Esophagus squamous epithelium (tissue), 4 donors: ENCODE measurements at regions not wholly inside any gene's neighbourhood (a gene's known extent, or its start where the extent isn't known, plus 50 kb on each side); places are given as distances from the start of the nearest gene placed in this dataset.

Experiments used
- CTCF ChIP-seq, 6 experiments: fragments of 450-650 bp in 4 of 6; fragments of 200-600 bp in 2 of 6; sonication (generic) in 2 of 6; IDR thresholded peaks; one replicate each; pipeline ENCODE4 v1.5.1; 2016 to 2019; ENCODE audit warnings: antibody characterized with exemption in 6 of 6, mild to moderate bottlenecking in 4 of 6, moderate library complexity in 4 of 6
- POLR2A ChIP-seq, 4 donors: fragments of 450-650 bp; IDR thresholded peaks; one replicate each; pipeline ENCODE4 v1.6.1; 2017; ENCODE audit warnings: antibody characterized with exemption in 4 of 4, mild to moderate bottlenecking in 4 of 4, moderate library complexity in 3 of 4

- TF ChIP-seq CTCF (IDR thresholded peaks at IDR 0.05): no peak
- no peak for TF ChIP-seq POLR2A (IDR thresholded peaks at IDR 0.05)
Measured at GRCh38 chr2:100653449-100654035, 90.7 kb downstream of the PDCL3 start.
